ENCODE measurements at regions not wholly inside any gene's neighbourhood (a gene's known extent, or its start where the extent isn't known, plus 50 kb on each side); places are given as distances from the start of the nearest gene placed in this dataset.

DNA sequence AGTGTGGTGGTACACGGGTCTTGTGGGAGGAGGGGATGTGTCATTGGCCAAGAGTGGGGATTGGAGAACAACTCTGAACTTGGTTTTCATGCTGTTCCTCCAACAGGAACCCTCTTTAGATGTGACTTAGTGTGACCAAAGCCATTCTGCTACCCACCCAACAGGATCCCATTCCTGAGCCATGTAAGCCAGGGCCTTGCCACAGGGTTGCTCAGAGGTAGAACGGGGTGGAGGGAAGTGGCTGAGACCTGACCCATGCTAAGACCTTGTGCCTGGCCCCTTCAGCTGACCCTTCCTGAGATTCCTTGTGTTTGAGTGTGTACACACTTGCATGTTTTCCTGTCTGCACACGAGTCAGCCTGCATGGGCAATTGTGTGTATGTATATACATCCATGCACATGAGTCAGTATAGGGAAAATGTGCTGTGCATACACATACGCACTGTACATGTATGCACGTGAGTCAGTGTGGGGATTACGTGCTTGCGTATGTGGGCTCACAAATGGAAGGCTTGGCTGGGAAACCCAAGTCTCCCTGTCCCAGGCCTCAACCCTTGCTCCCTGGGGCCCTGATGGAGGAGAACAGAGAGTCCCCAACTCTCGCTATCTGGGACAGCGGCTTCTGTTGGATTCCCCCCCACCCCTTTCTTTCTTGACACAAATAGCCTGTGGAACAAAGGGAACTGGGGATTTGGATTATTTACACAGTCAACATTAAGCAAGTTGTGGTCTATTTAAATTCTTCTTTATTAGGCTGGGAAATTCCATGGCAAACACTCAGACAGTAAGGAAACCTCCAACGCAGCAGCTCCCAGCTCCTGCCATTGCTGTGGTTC is 339.8 kb downstream of the DYSF start:
- Histone ChIP-seq H3F3A (ENCODE audit: insufficient read depth) (no peaks in the 10 kb centered on the region), H3K9me3 (ENCODE audit: insufficient read depth, low read length) (no peaks in the 10 kb centered on the region), H3K27me3 (ENCODE audit: low read length) (no peaks in the 10 kb centered on the region), H2AFZ (ENCODE audit: low read depth, low read length, severe bottlenecking) (no peak overlapping the region), H3K79me2 (ENCODE audit: insufficient read depth, low read length) (no peaks in the 10 kb centered on the region), H3K36me3 (ENCODE audit: low read length) (no peaks in the 10 kb centered on the region), H4K20me1 (ENCODE audit: low read depth, low read length) (no peaks in the 10 kb centered on the region), H3K9ac (ENCODE audit: low read length) (no peak overlapping the region), H3K9me2 (replicated peaks; ENCODE audit: insufficient read depth, low read length) (no peaks in the 10 kb centered on the region), H3K27ac (ENCODE audit: low read depth, low read length) (no peak overlapping the region), H3K4me2 (ENCODE audit: low read depth, low read length, poor library complexity, severe bottlenecking) (no peak overlapping the region), H3K4me3 (ENCODE audit: insufficient read depth, low read length, poor library complexity, severe bottlenecking) (no peak overlapping the region)
- TF ChIP-seq, protein P1, sequence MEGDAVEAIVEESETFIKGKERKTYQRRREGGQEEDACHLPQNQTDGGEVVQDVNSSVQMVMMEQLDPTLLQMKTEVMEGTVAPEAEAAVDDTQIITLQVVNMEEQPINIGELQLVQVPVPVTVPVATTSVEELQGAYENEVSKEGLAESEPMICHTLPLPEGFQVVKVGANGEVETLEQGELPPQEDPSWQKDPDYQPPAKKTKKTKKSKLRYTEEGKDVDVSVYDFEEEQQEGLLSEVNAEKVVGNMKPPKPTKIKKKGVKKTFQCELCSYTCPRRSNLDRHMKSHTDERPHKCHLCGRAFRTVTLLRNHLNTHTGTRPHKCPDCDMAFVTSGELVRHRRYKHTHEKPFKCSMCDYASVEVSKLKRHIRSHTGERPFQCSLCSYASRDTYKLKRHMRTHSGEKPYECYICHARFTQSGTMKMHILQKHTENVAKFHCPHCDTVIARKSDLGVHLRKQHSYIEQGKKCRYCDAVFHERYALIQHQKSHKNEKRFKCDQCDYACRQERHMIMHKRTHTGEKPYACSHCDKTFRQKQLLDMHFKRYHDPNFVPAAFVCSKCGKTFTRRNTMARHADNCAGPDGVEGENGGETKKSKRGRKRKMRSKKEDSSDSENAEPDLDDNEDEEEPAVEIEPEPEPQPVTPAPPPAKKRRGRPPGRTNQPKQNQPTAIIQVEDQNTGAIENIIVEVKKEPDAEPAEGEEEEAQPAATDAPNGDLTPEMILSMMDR (IDR thresholded peaks at IDR 0.05; ENCODE audit: insufficient read depth, low read length, poor library complexity, severe bottlenecking): no peak
- no peak for TF ChIP-seq EZH2phosphoT487 (conservative IDR thresholded peaks at IDR 0.05; ENCODE audit: low read length)

DNA sequence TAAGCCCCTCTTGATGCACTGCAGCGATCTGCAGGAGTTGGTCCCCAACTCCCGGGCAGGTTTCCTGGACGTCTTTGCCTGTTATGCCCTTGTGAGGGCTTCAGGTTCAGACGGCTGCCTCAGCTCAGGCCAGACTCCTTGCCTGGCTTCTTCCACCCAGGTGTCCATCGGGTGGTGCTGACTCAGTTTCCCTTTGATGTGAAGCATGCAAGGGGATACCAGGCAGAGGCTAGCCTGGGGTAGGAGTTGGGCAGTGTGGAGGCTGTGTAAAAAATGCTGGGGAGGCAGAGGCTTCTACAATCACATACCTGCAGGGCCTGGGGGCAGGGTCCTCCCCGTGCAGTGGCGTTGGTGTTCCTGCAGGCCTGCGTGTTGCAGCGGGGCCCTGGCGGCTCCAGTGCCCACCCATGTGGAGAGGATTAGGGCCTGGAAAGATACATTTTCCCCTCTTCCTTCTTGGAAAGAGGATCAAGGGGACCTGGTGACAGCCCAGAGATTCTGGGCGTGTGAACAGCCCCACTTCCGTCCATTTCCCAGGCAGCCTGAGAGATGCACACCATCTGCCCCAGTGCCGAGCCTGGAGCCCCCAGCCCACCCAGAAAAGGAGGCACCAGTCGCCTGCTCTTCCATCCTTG is 338.3 kb downstream of the DYSF start:
- Histone ChIP-seq H3K9ac (ENCODE audit: low read length) (no peak overlapping the region), H3K27me3 (ENCODE audit: low read length) (no peaks in the 10 kb centered on the region), H4K20me1 (ENCODE audit: low read depth, low read length) (no peaks in the 10 kb centered on the region), H3K27ac (ENCODE audit: low read depth, low read length) (no peak overlapping the region), H3K79me2 (ENCODE audit: insufficient read depth, low read length) (no peaks in the 10 kb centered on the region), H3K9me2 (replicated peaks; ENCODE audit: insufficient read depth, low read length) (no peaks in the 10 kb centered on the region), H3K4me2 (ENCODE audit: low read depth, low read length, poor library complexity, severe bottlenecking) (no peak overlapping the region), H3K4me3 (ENCODE audit: insufficient read depth, low read length, poor library complexity, severe bottlenecking) (no peak overlapping the region), H2AFZ (ENCODE audit: low read depth, low read length, severe bottlenecking) (no peak overlapping the region), H3K36me3 (ENCODE audit: low read length) (no peaks in the 10 kb centered on the region), H3F3A (ENCODE audit: insufficient read depth) (no peaks in the 10 kb centered on the region), H3K9me3 (ENCODE audit: insufficient read depth, low read length) (no peaks in the 10 kb centered on the region)
- TF ChIP-seq, protein P1 (IDR thresholded peaks at IDR 0.05; ENCODE audit: insufficient read depth, low read length, poor library complexity, severe bottlenecking): no peak
- no peak for TF ChIP-seq EZH2phosphoT487 (conservative IDR thresholded peaks at IDR 0.05; ENCODE audit: low read length)

DNA sequence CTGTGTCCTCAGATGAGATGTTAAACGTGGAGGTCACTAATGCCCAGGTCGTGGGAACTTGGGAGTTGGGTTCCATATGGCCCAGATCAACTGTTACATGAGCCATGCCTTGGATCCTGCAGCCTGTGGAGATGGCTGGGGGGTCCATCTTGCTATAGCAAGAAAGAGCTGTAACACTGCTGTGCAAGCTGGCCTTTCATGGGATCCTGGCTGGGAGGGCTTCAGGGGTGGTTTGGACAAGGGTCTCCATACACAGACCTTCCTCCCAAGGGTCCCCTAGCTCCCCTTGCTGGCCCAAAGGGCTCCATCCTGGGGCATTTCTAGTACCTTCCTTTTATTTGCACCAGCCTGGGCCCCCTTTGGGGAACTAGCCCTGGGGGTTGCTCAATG is 337.7 kb downstream of the DYSF start:
- Histone ChIP-seq H3K9me2 (replicated peaks; ENCODE audit: insufficient read depth, low read length) (no peaks in the 10 kb centered on the region), H3K79me2 (ENCODE audit: insufficient read depth, low read length) (no peaks in the 10 kb centered on the region), H3K36me3 (ENCODE audit: low read length) (no peaks in the 10 kb centered on the region), H3K4me3 (ENCODE audit: insufficient read depth, low read length, poor library complexity, severe bottlenecking) (no peak overlapping the region), H3K27me3 (ENCODE audit: low read length) (no peaks in the 10 kb centered on the region), H3K9me3 (ENCODE audit: insufficient read depth, low read length) (no peaks in the 10 kb centered on the region), H3F3A (ENCODE audit: insufficient read depth) (no peaks in the 10 kb centered on the region), H3K4me2 (ENCODE audit: low read depth, low read length, poor library complexity, severe bottlenecking) (no peak overlapping the region), H4K20me1 (ENCODE audit: low read depth, low read length) (no peaks in the 10 kb centered on the region), H3K9ac (ENCODE audit: low read length) (no peak overlapping the region), H2AFZ (ENCODE audit: low read depth, low read length, severe bottlenecking) (no peak overlapping the region), H3K27ac (ENCODE audit: low read depth, low read length) (no peak overlapping the region)
- TF ChIP-seq EZH2phosphoT487 (conservative IDR thresholded peaks at IDR 0.05; ENCODE audit: low read length): no peak
- TF ChIP-seq, protein P1 (IDR thresholded peaks at IDR 0.05; ENCODE audit: insufficient read depth, low read length, poor library complexity, severe bottlenecking): no peak
